ENCODE measurements at regions not wholly inside any gene's neighbourhood (a gene's known extent, or its start where the extent isn't known, plus 50 kb on each side); places are given as distances from the start of the nearest gene placed in this dataset.

DNA sequence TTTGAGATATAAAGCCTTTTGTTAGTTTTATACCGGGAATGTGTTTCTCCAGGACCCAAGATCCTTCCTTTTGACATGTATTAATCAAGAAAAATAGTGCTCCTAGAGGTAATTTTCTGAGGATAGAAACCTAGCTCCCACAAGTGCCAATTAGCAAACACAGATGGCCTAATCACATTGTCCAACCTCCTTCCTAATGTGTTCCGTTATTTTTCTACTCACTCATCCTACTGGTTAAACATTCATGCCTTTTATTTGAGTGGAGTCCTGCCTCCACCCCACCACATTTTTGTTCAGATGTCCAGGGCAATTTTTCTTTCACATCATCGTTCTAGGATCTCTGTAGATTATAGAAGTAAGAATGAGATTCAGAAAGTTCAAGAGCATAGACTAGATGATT is 610.0 kb upstream of the MBL2 start:
- TF ChIP-seq, protein P1, sequence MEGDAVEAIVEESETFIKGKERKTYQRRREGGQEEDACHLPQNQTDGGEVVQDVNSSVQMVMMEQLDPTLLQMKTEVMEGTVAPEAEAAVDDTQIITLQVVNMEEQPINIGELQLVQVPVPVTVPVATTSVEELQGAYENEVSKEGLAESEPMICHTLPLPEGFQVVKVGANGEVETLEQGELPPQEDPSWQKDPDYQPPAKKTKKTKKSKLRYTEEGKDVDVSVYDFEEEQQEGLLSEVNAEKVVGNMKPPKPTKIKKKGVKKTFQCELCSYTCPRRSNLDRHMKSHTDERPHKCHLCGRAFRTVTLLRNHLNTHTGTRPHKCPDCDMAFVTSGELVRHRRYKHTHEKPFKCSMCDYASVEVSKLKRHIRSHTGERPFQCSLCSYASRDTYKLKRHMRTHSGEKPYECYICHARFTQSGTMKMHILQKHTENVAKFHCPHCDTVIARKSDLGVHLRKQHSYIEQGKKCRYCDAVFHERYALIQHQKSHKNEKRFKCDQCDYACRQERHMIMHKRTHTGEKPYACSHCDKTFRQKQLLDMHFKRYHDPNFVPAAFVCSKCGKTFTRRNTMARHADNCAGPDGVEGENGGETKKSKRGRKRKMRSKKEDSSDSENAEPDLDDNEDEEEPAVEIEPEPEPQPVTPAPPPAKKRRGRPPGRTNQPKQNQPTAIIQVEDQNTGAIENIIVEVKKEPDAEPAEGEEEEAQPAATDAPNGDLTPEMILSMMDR (IDR thresholded peaks at IDR 0.05; ENCODE audit: borderline replicate concordance, extremely low read depth, low read length, poor library complexity, severe bottlenecking): no peak
- TF ChIP-seq EZH2 (IDR thresholded peaks at IDR 0.05; ENCODE audit: borderline replicate concordance, low read depth, low read length, severe bottlenecking): no peak
